Lower leg skin (tissue), 3 donors: ENCODE measurements at regions not wholly inside any gene's neighbourhood (a gene's known extent, or its start where the extent isn't known, plus 50 kb on each side); places are given as distances from the start of the nearest gene placed in this dataset.

Experiments
- CTCF ChIP-seq, 3 donors: fragments of 450-650 bp; IDR thresholded peaks; one replicate each; pipeline ENCODE4 v1.5.1; 2016; ENCODE audit warnings: antibody characterized with exemption in 3 of 3, mild to moderate bottlenecking in 3 of 3, moderate library complexity in 2 of 3
- POLR2A ChIP-seq, 2 donors: fragments of 450-650 bp; IDR thresholded peaks; one replicate each; pipeline ENCODE4 v1.6.1; 2016 to 2017; ENCODE audit warnings: antibody characterized with exemption in 2 of 2, mild to moderate bottlenecking in 1 of 2, moderate library complexity in 1 of 2

DNA sequence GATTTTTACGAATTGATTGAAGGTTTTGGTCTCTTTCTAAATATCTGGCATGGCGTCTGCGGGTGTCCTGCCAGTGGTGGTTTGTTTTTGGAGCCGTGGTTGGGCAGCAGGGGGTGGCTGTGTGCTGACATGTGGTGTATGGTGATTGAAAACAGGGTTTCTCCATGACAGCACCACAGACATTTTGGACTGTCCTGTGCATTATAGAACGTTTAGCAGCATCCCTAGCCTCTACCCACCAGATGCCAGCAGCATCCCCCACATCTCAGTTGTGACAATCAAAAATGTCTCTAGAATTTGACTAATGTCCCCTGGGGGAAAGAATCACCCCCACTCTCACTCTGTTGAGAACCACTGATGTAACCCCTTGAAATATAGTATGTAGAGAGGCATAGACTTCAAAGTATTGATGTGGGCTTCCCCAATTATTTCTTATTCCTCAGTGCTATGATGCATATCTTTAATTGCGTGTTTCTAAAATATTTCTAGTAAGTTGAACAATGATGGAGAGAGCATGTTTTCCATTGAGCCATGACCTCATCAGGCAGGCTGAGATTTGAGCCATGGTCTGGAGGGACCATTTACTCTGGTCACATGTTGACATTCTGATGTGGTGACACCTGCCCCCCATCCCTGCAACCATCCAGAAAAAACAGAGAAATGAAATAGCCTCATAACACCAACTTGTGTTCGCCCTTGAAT, 77.4 kb upstream of the MID1 start:
- no peak for TF ChIP-seq CTCF (IDR thresholded peaks at IDR 0.05)
- no peak for TF ChIP-seq POLR2A (IDR thresholded peaks at IDR 0.05)
